ENCODE measurements at regions not wholly inside any gene's neighbourhood (a gene's known extent, or its start where the extent isn't known, plus 50 kb on each side); places are given as distances from the start of the nearest gene placed in this dataset.

GRCh38 chr15:69798481-69799250 is 299.1 kb downstream of the TLE3 start:
- TF ChIP-seq CTCF (conservative IDR thresholded peaks at IDR 0.05; ENCODE audit: low read length), result no peak
- TF ChIP-seq EZH2phosphoT487 (IDR thresholded peaks at IDR 0.05; ENCODE audit: borderline replicate concordance, low read depth, low read length), result no peak
